K562 (cell line): ENCODE measurements at regions not wholly inside any gene's neighbourhood (a gene's known extent, or its start where the extent isn't known, plus 50 kb on each side); places are given as distances from the start of the nearest gene placed in this dataset.

Experiments
- CTCF ChIP-seq, 3 experiments: IDR thresholded peaks in 2 of 3; conservative IDR thresholded peaks in 1 of 3; 2 replicates each; pipeline ENCODE4 v1.5.1; 2011 to 2012; ENCODE audit warnings: low read length in 3 of 3, mild to moderate bottlenecking in 3 of 3, control low read depth in 2 of 3, improper control_type of control experiment in 1 of 3, inconsistent platforms in 1 of 3, low read depth in 1 of 3, mixed read lengths in 1 of 3, moderate library complexity in 1 of 3; ENCODE audit not compliant: insufficient read depth in 2 of 3
- EGR1 ChIP-seq: fragments of 450-650 bp; conservative IDR thresholded peaks from 2 replicates; pipeline ENCODE4 v1.6.1; 2017; ENCODE audit warnings: mild to moderate bottlenecking
- EP300 ChIP-seq: IDR thresholded peaks from 2 replicates; pipeline ENCODE4 v1.6.1; 2012; ENCODE audit warnings: low read length, improper control_type of control experiment
- GABPA ChIP-seq: fragments of 200-800 bp; sonication (Bioruptor generic); conservative IDR thresholded peaks from 2 replicates; pipeline ENCODE4 v1.6.1; 2016; ENCODE audit warnings: low read depth, missing genetic modification characterization, missing compliant biosample characterization
- L3MBTL2 ChIP-seq: fragments of 450-650 bp; IDR thresholded peaks from 2 replicates; pipeline ENCODE4 v1.6.1; 2016; ENCODE audit warnings: mild to moderate bottlenecking, moderate library complexity
- NR2C1 ChIP-seq, 2 experiments: fragments of 450-650 bp; IDR thresholded peaks; 2 replicates each; pipeline ENCODE4 v1.6.1; 2017; ENCODE audit warnings: mild to moderate bottlenecking in 2 of 2, antibody characterized with exemption in 1 of 2, inconsistent platforms in 1 of 2, missing compliant biosample characterization in 1 of 2, missing genetic modification characterization in 1 of 2
- POLR2G ChIP-seq: fragments of 200-400 bp; formaldehyde crosslinking; IDR thresholded peaks from 2 replicates; pipeline ENCODE4 v1.6.1; 2017; ENCODE audit warnings: low read depth, mild to moderate bottlenecking, antibody characterized with exemption, low read length, moderate library complexity
- RCOR1 ChIP-seq, 2 experiments: IDR thresholded peaks; 2 replicates each; pipeline ENCODE4 v1.6.1; 2012; ENCODE audit warnings: low read depth in 2 of 2, low read length in 2 of 2, borderline replicate concordance in 1 of 2, improper control_type of control experiment in 1 of 2
- TCF3 ChIP-seq: sonication (generic); formaldehyde crosslinking; IDR thresholded peaks from 2 replicates; pipeline ENCODE4 v1.4.0; 2020; ENCODE audit warnings: mild to moderate bottlenecking, missing genetic modification reagents
- TSC22D4 ChIP-seq: fragments of 450-650 bp; IDR thresholded peaks from 2 replicates; pipeline ENCODE4 v1.6.1; 2016; ENCODE audit warnings: missing genetic modification characterization, missing biosample characterization, control low read depth
- ZBTB33 ChIP-seq: sonication (generic); formaldehyde crosslinking; IDR thresholded peaks from 2 replicates; pipeline ENCODE4 v1.8.1; 2023; ENCODE audit warnings: mild to moderate bottlenecking, missing genetic modification reagents
- ZNF639 ChIP-seq, 2 experiments: fragments of 200-800 bp in 1 of 2; sonication (Bioruptor generic) in 1 of 2; sonication (generic) in 1 of 2; formaldehyde crosslinking in 1 of 2; IDR thresholded peaks in 1 of 2; conservative IDR thresholded peaks in 1 of 2; 2 replicates each; pipeline versions ENCODE4 v1.5.0 to v1.6.1; 2016 to 2020; ENCODE audit warnings: missing compliant biosample characterization in 1 of 2, missing genetic modification characterization in 1 of 2, missing genetic modification reagents in 1 of 2
- ZNF696 ChIP-seq: fragments of 250-450 bp; sonication (Bioruptor Pico); conservative IDR thresholded peaks from 2 replicates; pipeline ENCODE4 v1.4.0; 2020; ENCODE audit warnings: mild to moderate bottlenecking, moderate library complexity
- ZNF79 ChIP-seq: fragments of 250-450 bp; sonication (Bioruptor Pico); IDR thresholded peaks from 2 replicates; pipeline ENCODE4 v1.4.0; 2020; ENCODE audit warnings: low read depth, mild to moderate bottlenecking, moderate library complexity

DNA sequence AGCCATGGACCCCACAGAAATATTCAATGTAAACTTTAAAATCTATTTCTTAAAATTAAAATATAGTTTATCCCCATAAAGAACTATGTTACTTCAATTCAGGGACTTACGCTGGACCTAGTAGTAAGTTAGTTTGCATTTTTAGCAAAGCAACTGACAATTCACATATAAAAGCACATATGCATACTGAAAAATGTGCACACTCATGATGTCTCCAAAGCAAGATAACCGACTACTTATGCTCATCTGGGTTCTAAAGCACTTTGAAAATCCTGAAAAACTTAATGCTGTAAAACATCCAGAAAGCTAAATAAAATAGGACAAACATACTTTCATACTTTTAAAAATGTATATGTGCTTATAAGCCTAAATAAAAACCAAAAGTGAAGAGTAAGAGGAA is 264.4 kb upstream of the GAS1 start:
- TF ChIP-seq RCOR1 (IDR thresholded peaks at IDR 0.05; ENCODE audit: borderline replicate concordance in 1 of 2, low read depth in 2 of 2, low read length in 2 of 2) (no peak), ZNF79 (CRISPR knock-in tag) (no peak), NR2C1 (IDR thresholded peaks at IDR 0.05) (no peak), NR2C1 (tag; IDR thresholded peaks at IDR 0.05) (no peak), ZNF639 (CRISPR knock-in tag; conservative IDR thresholded peaks at IDR 0.05 in 1 of 2, IDR thresholded peaks at IDR 0.05 in 1 of 2) (no peak), POLR2G (no peak), GABPA (tag) (no peak), ZBTB33 (CRISPR knock-in tag) (no peak), TSC22D4 (tag) (no peak), CTCF (IDR thresholded peaks at IDR 0.05 in 2 of 3, conservative IDR thresholded peaks at IDR 0.05 in 1 of 3; ENCODE audit: insufficient read depth in 2 of 3, low read depth in 1 of 3, low read length in 3 of 3) (no peak), ZNF696 (CRISPR knock-in tag) (no peak), EGR1 (no peak), EP300 (no peak), L3MBTL2 (no peak), TCF3 (CRISPR knock-in tag) (no peak)
